Frontal cortex (tissue), 3 donors: ENCODE measurements at regions not wholly inside any gene's neighbourhood (a gene's known extent, or its start where the extent isn't known, plus 50 kb on each side); places are given as distances from the start of the nearest gene placed in this dataset.
"Not testable (repeated sequence)": the region's sequence is repeated elsewhere in the genome, so short reads cannot be mapped to it uniquely, and the experiment has no call there.

Experiments used
- DNase-seq, 2 donors: peaks; one replicate each; pipeline ENCODE4 v3.0.0; 2012; ENCODE audit warnings: low spot score in 2 of 2
- FAIRE-seq: peaks from 2 replicates; lab custom pipeline; 2012; peaks lifted over from hg19 to GRCh38; lab: Jason Lieb, UNC
- donor health status: control.
- donor health status: control.
- donor health status: control.

GRCh38 chr5:14020944-14021343, 76.5 kb upstream of the DNAH5 start:
- not testable (repeated sequence) for DNase-seq, FAIRE-seq

- no peak for DNase-seq
- FAIRE-seq, result no peak
These were observed 75.3 kb upstream of the DNAH5 start for GRCh38 chr5:14019768-14020290.

- FAIRE-seq (no peak), DNase-seq (no peak)
These were observed 73.4 kb upstream of the DNAH5 start for GRCh38 chr5:14017904-14018303.

GRCh38 chr5:14016549-14016948, 72.1 kb upstream of the DNAH5 start:
- no peak for FAIRE-seq

GRCh38 chr5:14011089-14012020, 66.9 kb upstream of the DNAH5 start:
- FAIRE-seq (no peak), DNase-seq (peak; percentile 70 to 75)

More at GRCh38 chr5:14016549-14016948, 72.1 kb upstream of the DNAH5 start:
- DNase-seq, result no peak

- no peak for FAIRE-seq
- DNase-seq, result no peak
These were observed 65.1 kb upstream of the DNAH5 start for GRCh38 chr5:14009575-14009974.

GRCh38 chr5:14008819-14009311, 64.4 kb upstream of the DNAH5 start:
- DNase-seq (no peak), FAIRE-seq (no peak)

GRCh38 chr5:14006823-14007520, 62.5 kb upstream of the DNAH5 start:
- FAIRE-seq (no peak), DNase-seq (no peak)

GRCh38 chr5:14004598-14005394, 60.3 kb upstream of the DNAH5 start:
- DNase-seq (no peak), FAIRE-seq (no peak)

- no peak for FAIRE-seq
- no peak for DNase-seq
These were observed 59.4 kb upstream of the DNAH5 start for GRCh38 chr5:14003936-14004335.

GRCh38 chr5:14003513-14003912, 59.0 kb upstream of the DNAH5 start:
- DNase-seq (no peak), FAIRE-seq (no peak)

- DNase-seq (no peak), FAIRE-seq (no peak)
These were observed 53.8 kb upstream of the DNAH5 start for GRCh38 chr5:13998254-13998653.

GRCh38 chr5:13997514-13997913, 53.0 kb upstream of the DNAH5 start:
- DNase-seq, result no peak
- FAIRE-seq, result no peak

GRCh38 chr5:13994621-13995253, 50.2 kb upstream of the DNAH5 start:
- DNase-seq (no peak), FAIRE-seq (no peak)
